HUES64 (cell line): ENCODE measurements at regions not wholly inside any gene's neighbourhood (a gene's known extent, or its start where the extent isn't known, plus 50 kb on each side); places are given as distances from the start of the nearest gene placed in this dataset.

ENCODE experiments used
- H3K27ac ChIP-seq: 2 replicates; pipeline ENCODE4 v1.7.0; 2013; ENCODE audit warnings: low read depth, low read length, inconsistent platforms
- H3K27me3 ChIP-seq: 2 replicates; pipeline ENCODE4 v1.6.1; 2013; ENCODE audit warnings: mild to moderate bottlenecking, low read length; ENCODE audit not compliant: insufficient read depth
- H3K36me3 ChIP-seq: 2 replicates; pipeline ENCODE4 v1.6.1; 2013; ENCODE audit warnings: mild to moderate bottlenecking, low read length; ENCODE audit not compliant: insufficient read depth
- H3K4me1 ChIP-seq: 2 replicates; pipeline ENCODE4 v1.6.1; 2013; ENCODE audit warnings: mild to moderate bottlenecking, low read length, moderate library complexity; ENCODE audit not compliant: insufficient read depth
- H3K4me3 ChIP-seq: 2 replicates; pipeline ENCODE4 v1.5.1; 2013; ENCODE audit warnings: mild to moderate bottlenecking, low read length, moderate library complexity
- H3K9ac ChIP-seq: 2 replicates; pipeline ENCODE4 v1.6.1; 2013; ENCODE audit warnings: mild to moderate bottlenecking, low read depth, low read length
- H3K9me3 ChIP-seq: 2 replicates; pipeline ENCODE4 v1.6.1; 2013; ENCODE audit warnings: low read depth, low read length; ENCODE audit not compliant: insufficient read depth
- WGBS: fragments of 150-250, 120-280 bp; methylation state at CpG from one replicate; pipeline ENCODE4 v1.1.7; 2013; ENCODE audit warnings: missing lambda C conversion rate; 5-methylcytosine and 5-hydroxymethylcytosine counted together

- Histone ChIP-seq H3K9me3 (no peaks in the 10 kb centered on the region), H3K27ac (no peak overlapping the region), H3K27me3 (no peaks in the 10 kb centered on the region), H3K4me1 (no peaks in the 10 kb centered on the region), H3K4me3 (no peak overlapping the region), H3K36me3 (no peaks in the 10 kb centered on the region), H3K9ac (no peak overlapping the region)
- 91% methylated on average over 12 of the region's 13 CpGs for WGBS
Observed at GRCh38 chr19:30307191-30307974, 64.8 kb upstream of the ZNF536 start.

GRCh38 chr19:30309176-30309575 lies 63.0 kb upstream of the ZNF536 start:
- Histone ChIP-seq H3K9me3 (no peaks in the 10 kb centered on the region), H3K9ac (no peak overlapping the region), H3K4me3 (no peak overlapping the region), H3K27me3 (no peaks in the 10 kb centered on the region), H3K36me3 (no peaks in the 10 kb centered on the region), H3K4me1 (no peaks in the 10 kb centered on the region), H3K27ac (no peak overlapping the region)
- 96% methylated on average over 6 of the region's 6 CpGs for WGBS

- no peak overlapping the region for H3K4me3 ChIP-seq
- no peaks in the 10 kb centered on the region for H3K27me3 ChIP-seq
- H3K27ac ChIP-seq: no peak overlapping the region
- no peaks in the 10 kb centered on the region for H3K4me1 ChIP-seq
- no peak overlapping the region for H3K9ac ChIP-seq
- no peaks in the 10 kb centered on the region for H3K36me3 ChIP-seq
- no peaks in the 10 kb centered on the region for H3K9me3 ChIP-seq
- 93% methylated on average over 14 of the region's 14 CpGs for WGBS
Observed at GRCh38 chr19:30309905-30310601, 62.1 kb upstream of the ZNF536 start.

GRCh38 chr19:30310602-30311263 lies 61.5 kb upstream of the ZNF536 start:
- no peak overlapping the region for H3K4me3 ChIP-seq
- 93% methylated on average over 16 of the region's 16 CpGs for WGBS

GRCh38 chr19:30311911-30312310 lies 60.3 kb upstream of the ZNF536 start:
- Histone ChIP-seq H3K4me1 (no peaks in the 10 kb centered on the region), H3K9ac (no peak overlapping the region), H3K27me3 (no peaks in the 10 kb centered on the region), H3K27ac (no peak overlapping the region), H3K9me3 (peaks cover 6% of the 10 kb centered on the region; the same call in 1 of the 2 replicates), H3K4me3 (no peak overlapping the region), H3K36me3 (no peaks in the 10 kb centered on the region)
- WGBS: 96% methylated on average over 7 of the region's 7 CpGs

More at GRCh38 chr19:30310602-30311263, 61.5 kb upstream of the ZNF536 start:
- Histone ChIP-seq H3K9me3 (peaks cover 1% of the 10 kb centered on the region; the same call in 1 of the 2 replicates), H3K27ac (no peak overlapping the region), H3K36me3 (no peaks in the 10 kb centered on the region), H3K27me3 (no peaks in the 10 kb centered on the region), H3K9ac (no peak overlapping the region), H3K4me1 (no peaks in the 10 kb centered on the region)

GRCh38 chr19:30312582-30313352 lies 59.4 kb upstream of the ZNF536 start:
- Histone ChIP-seq H3K9me3 (peaks cover 6% of the 10 kb centered on the region; the same call in 1 of the 2 replicates), H3K27me3 (no peaks in the 10 kb centered on the region), H3K36me3 (no peaks in the 10 kb centered on the region), H3K27ac (no peak overlapping the region), H3K4me1 (no peaks in the 10 kb centered on the region), H3K9ac (no peak overlapping the region), H3K4me3 (no peak overlapping the region)
- 93% methylated on average over 14 of the region's 14 CpGs for WGBS

GRCh38 chr19:30313353-30313750 lies 58.8 kb upstream of the ZNF536 start:
- Histone ChIP-seq H3K36me3 (no peaks in the 10 kb centered on the region), H3K4me3 (no peak overlapping the region), H3K9me3 (peaks cover 6% of the 10 kb centered on the region; the same call in 1 of the 2 replicates), H3K27me3 (no peaks in the 10 kb centered on the region), H3K9ac (no peak overlapping the region), H3K27ac (no peak overlapping the region), H3K4me1 (no peaks in the 10 kb centered on the region)
- WGBS: 92% methylated on average over 2 of the region's 2 CpGs

- 92% methylated on average over 13 of the region's 14 CpGs for WGBS
- no peaks in the 10 kb centered on the region for H3K4me1 ChIP-seq
- H3K36me3 ChIP-seq: no peaks in the 10 kb centered on the region
- no peaks in the 10 kb centered on the region for H3K27me3 ChIP-seq
- peaks cover 6% of the 10 kb centered on the region; the same call in 1 of the 2 replicates for H3K9me3 ChIP-seq
- H3K27ac ChIP-seq: no peak overlapping the region
- H3K9ac ChIP-seq: no peak overlapping the region
- H3K4me3 ChIP-seq: no peak overlapping the region
Observed at GRCh38 chr19:30314056-30314804, 58.0 kb upstream of the ZNF536 start.

- Histone ChIP-seq H3K9me3 (peaks cover 6% of the 10 kb centered on the region; the same call in 1 of the 2 replicates), H3K36me3 (no peaks in the 10 kb centered on the region), H3K4me3 (no peak overlapping the region), H3K27ac (no peak overlapping the region), H3K27me3 (no peaks in the 10 kb centered on the region), H3K4me1 (no peaks in the 10 kb centered on the region), H3K9ac (no peak overlapping the region)
- WGBS: 89% methylated on average over 5 of the region's 5 CpGs
Observed at GRCh38 chr19:30314805-30315155, 57.4 kb upstream of the ZNF536 start.

GRCh38 chr19:30315159-30315558 lies 57.0 kb upstream of the ZNF536 start:
- Histone ChIP-seq H3K36me3 (no peaks in the 10 kb centered on the region), H3K27ac (no peak overlapping the region), H3K4me1 (no peaks in the 10 kb centered on the region), H3K27me3 (no peaks in the 10 kb centered on the region), H3K4me3 (no peak overlapping the region), H3K9me3 (peaks cover 6% of the 10 kb centered on the region; the same call in 1 of the 2 replicates), H3K9ac (no peak overlapping the region)
- WGBS: 92% methylated on average over 2 of the region's 2 CpGs
